Keratinocyte (primary cell): ENCODE measurements at regions not wholly inside any gene's neighbourhood (a gene's known extent, or its start where the extent isn't known, plus 50 kb on each side); places are given as distances from the start of the nearest gene placed in this dataset.

Experiments used
- EZH2 ChIP-seq: IDR thresholded peaks from one replicate; pipeline ENCODE4 v1.6.1; 2012; ENCODE audit warnings: inconsistent platforms, mild to moderate bottlenecking, low read length, moderate library complexity
- TF ChIP-seq, protein P1 (sequence below), 3 experiments: IDR thresholded peaks in 1 of 3; conservative IDR thresholded peaks in 1 of 3; optimal IDR thresholded peaks in 1 of 3; 2 replicates in 2 of 3; 3 replicates in 1 of 3; pipeline versions ENCODE3 to v1.5.1; 2011; ENCODE audit warnings: low read length in 3 of 3, mild to moderate bottlenecking in 3 of 3, moderate library complexity in 2 of 3, control low read depth in 1 of 3, inconsistent platforms in 1 of 3; ENCODE audit not compliant: insufficient read depth in 2 of 3; ENCODE audit errors: extremely low read depth in 1 of 3

DNA sequence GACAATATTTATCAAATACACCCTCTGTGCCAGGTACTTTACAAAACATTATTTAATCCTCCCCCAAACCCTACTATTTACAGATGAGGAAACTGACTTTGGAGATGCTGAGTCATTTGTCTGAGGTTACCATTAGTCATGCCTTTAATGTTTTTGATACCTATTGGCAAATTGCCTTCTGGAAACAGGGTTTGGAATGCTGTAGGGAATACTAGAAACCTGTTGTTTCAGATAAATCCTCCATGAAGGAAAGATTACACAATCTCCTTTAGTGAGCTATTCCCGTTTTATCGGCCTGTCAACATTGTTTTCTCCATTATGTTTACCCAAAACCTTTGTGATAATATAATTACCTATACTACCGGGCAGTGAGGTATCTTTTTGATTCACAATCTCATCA lies 93.6 kb upstream of the ADGRF1 start:
- TF ChIP-seq, protein P1, sequence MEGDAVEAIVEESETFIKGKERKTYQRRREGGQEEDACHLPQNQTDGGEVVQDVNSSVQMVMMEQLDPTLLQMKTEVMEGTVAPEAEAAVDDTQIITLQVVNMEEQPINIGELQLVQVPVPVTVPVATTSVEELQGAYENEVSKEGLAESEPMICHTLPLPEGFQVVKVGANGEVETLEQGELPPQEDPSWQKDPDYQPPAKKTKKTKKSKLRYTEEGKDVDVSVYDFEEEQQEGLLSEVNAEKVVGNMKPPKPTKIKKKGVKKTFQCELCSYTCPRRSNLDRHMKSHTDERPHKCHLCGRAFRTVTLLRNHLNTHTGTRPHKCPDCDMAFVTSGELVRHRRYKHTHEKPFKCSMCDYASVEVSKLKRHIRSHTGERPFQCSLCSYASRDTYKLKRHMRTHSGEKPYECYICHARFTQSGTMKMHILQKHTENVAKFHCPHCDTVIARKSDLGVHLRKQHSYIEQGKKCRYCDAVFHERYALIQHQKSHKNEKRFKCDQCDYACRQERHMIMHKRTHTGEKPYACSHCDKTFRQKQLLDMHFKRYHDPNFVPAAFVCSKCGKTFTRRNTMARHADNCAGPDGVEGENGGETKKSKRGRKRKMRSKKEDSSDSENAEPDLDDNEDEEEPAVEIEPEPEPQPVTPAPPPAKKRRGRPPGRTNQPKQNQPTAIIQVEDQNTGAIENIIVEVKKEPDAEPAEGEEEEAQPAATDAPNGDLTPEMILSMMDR (optimal IDR thresholded peaks at IDR 0.05 in 1 of 3, IDR thresholded peaks at IDR 0.05 in 1 of 3, conservative IDR thresholded peaks at IDR 0.05 in 1 of 3; ENCODE audit: extremely low read depth in 1 of 3, insufficient read depth in 2 of 3, low read length in 3 of 3), result no peak
- TF ChIP-seq EZH2, result no peak
